Gastroesophageal sphincter (tissue), 4 donors: ENCODE measurements at regions not wholly inside any gene's neighbourhood (a gene's known extent, or its start where the extent isn't known, plus 50 kb on each side); places are given as distances from the start of the nearest gene placed in this dataset.
A peak's percentile ranks its signal among the peaks of the same experiment; 100 is the strongest.

Experiments
- ATAC-seq: fragments of 150-250 bp; one replicate; pipeline ENCODE4 v1.9.1; 2016; ENCODE audit warnings: mild to moderate bottlenecking, moderate library complexity
- H3K27ac ChIP-seq, 4 donors: fragments of 200-600 bp; sonication (generic) in 3 of 4; 1 replicate in 3 of 4; 2 replicates in 1 of 4; pipeline ENCODE4 v1.5.1; 2016 to 2019
- H3K27me3 ChIP-seq: fragments of 200-600 bp; sonication (generic); one replicate; pipeline ENCODE4 v1.5.1; 2019
- H3K36me3 ChIP-seq, 2 donors: fragments of 200-600 bp; sonication (generic); one replicate each; pipeline ENCODE4 v1.5.1; 2019; ENCODE audit warnings: control low read depth in 1 of 2
- H3K4me1 ChIP-seq, 3 donors: fragments of 200-600 bp; sonication (generic); 1 replicate in 2 of 3; 2 replicates in 1 of 3; pipeline ENCODE4 v1.5.1; 2016 to 2019; ENCODE audit warnings: control low read depth in 2 of 3
- H3K4me3 ChIP-seq, 2 donors: fragments of 200-600 bp; sonication (generic); one replicate each; pipeline ENCODE4 v1.5.1; 2019; ENCODE audit warnings: mild to moderate bottlenecking in 1 of 2, moderate library complexity in 1 of 2
- H3K9me3 ChIP-seq, 3 donors: fragments of 200-600 bp; sonication (generic); one replicate each; pipeline ENCODE4 v1.5.1; 2017 to 2019; ENCODE audit warnings: control low read depth in 2 of 3
- CTCF ChIP-seq, 4 experiments: fragments of 200-600 bp in 2 of 4; fragments of 450-650 bp in 2 of 4; sonication (generic) in 1 of 4; IDR thresholded peaks; one replicate each; pipeline ENCODE4 v1.5.1; 2017 to 2019; ENCODE audit warnings: antibody characterized with exemption in 4 of 4, mild to moderate bottlenecking in 2 of 4, moderate library complexity in 2 of 4
- EP300 ChIP-seq: sonication (generic); formaldehyde crosslinking; IDR thresholded peaks from one replicate; pipeline ENCODE4 v1.6.1; 2017; ENCODE audit warnings: antibody characterized with exemption, mild to moderate bottlenecking
- POLR2A ChIP-seq, 2 donors: fragments of 450-650 bp; IDR thresholded peaks; one replicate each; pipeline ENCODE4 v1.6.1; 2017; ENCODE audit warnings: antibody characterized with exemption in 2 of 2, mild to moderate bottlenecking in 2 of 2, moderate library complexity in 1 of 2
- POLR2AphosphoS5 ChIP-seq: sonication (generic); formaldehyde crosslinking; IDR thresholded peaks from one replicate; pipeline ENCODE4 v1.6.1; 2017; ENCODE audit warnings: antibody characterized with exemption
- WGBS, 2 donors: methylation state at CpG; one replicate each; pipeline ENCODE4 v1.1.5; 2018; ENCODE audit warnings: low coverage in 1 of 2; 5-methylcytosine and 5-hydroxymethylcytosine counted together

- ATAC-seq, result no peak
- no peaks in the 10 kb centered on the region for H3K36me3 ChIP-seq
- no peak overlapping the region for H3K27ac ChIP-seq
- no peak overlapping the region for H3K4me3 ChIP-seq
- peaks cover 33% of the 10 kb centered on the region for H3K27me3 ChIP-seq
- H3K4me1 ChIP-seq, result peaks cover 0 to 25% (median 0%) of the 10 kb centered on the region in 3 donors
- H3K9me3 ChIP-seq, result no peaks in the 10 kb centered on the region
- WGBS, 2 donors, result 62% methylated on average over 6 of the region's 11 CpGs; no CpG with 5 or more reads in 1 of the 2 donors
- TF ChIP-seq POLR2AphosphoS5 (no peak), POLR2A (IDR thresholded peaks at IDR 0.05) (no peak), CTCF (IDR thresholded peaks at IDR 0.05) (no peak), EP300 (no peak)
Observed at GRCh38 chr5:1642621-1643061, 118.9 kb upstream of the LPCAT1 start.

- ATAC-seq, result no peak
- Histone ChIP-seq H3K27ac (no peak overlapping the region), H3K36me3 (no peaks in the 10 kb centered on the region), H3K27me3 (peaks cover 29% of the 10 kb centered on the region), H3K4me1 (peaks cover 0 to 25% (median 0%) of the 10 kb centered on the region in 3 donors), H3K4me3 (no peak overlapping the region), H3K9me3 (no peaks in the 10 kb centered on the region)
- 60 to 78% methylated on average over 4 to 6 of the region's 8 CpGs for WGBS, 2 donors
- no peak for TF ChIP-seq POLR2A (IDR thresholded peaks at IDR 0.05)
- no peak for TF ChIP-seq CTCF (IDR thresholded peaks at IDR 0.05)
- TF ChIP-seq EP300, result no peak
- TF ChIP-seq POLR2AphosphoS5, result no peak
Observed at GRCh38 chr5:1642221-1642620, 118.5 kb upstream of the LPCAT1 start.

GRCh38 chr5:1641560-1642166 is 117.9 kb upstream of the LPCAT1 start:
- peaks cover 28% of the 10 kb centered on the region for H3K27me3 ChIP-seq
- ATAC-seq, result peak; percentile 62
- H3K4me1 ChIP-seq, result peaks cover 0 to 25% (median 0%) of the 10 kb centered on the region in 3 donors
- H3K9me3 ChIP-seq, result no peaks in the 10 kb centered on the region
- H3K36me3 ChIP-seq, result no peaks in the 10 kb centered on the region
- TF ChIP-seq CTCF (IDR thresholded peaks at IDR 0.05), result peak in 3 of 4 experiments; percentile 77 to 83 (median 81)
- no peak for TF ChIP-seq POLR2AphosphoS5
- H3K27ac ChIP-seq, result no peak overlapping the region
- H3K4me3 ChIP-seq, result no peak overlapping the region
- 1 to 2% methylated on average over 7 to 12 of the region's 12 CpGs for WGBS, 2 donors

GRCh38 chr5:1641041-1641440 is 117.3 kb upstream of the LPCAT1 start:
- Histone ChIP-seq H3K4me3 (no peak overlapping the region), H3K27me3 (peaks cover 28% of the 10 kb centered on the region), H3K36me3 (no peaks in the 10 kb centered on the region), H3K27ac (no peak overlapping the region), H3K4me1 (peaks cover 0 to 25% (median 0%) of the 10 kb centered on the region in 3 donors), H3K9me3 (no peaks in the 10 kb centered on the region)
- ATAC-seq, result no peak
- TF ChIP-seq POLR2A (IDR thresholded peaks at IDR 0.05) (no peak), CTCF (IDR thresholded peaks at IDR 0.05) (no peak)
- WGBS, 2 donors, result 60% methylated on average over 2 of the region's 16 CpGs; no CpG with 5 or more reads in 1 of the 2 donors

- TF ChIP-seq POLR2AphosphoS5 (no peak), CTCF (IDR thresholded peaks at IDR 0.05) (no peak), POLR2A (IDR thresholded peaks at IDR 0.05) (no peak), EP300 (no peak)
- 92% methylated on average over 6 of the region's 17 CpGs; no CpG with 5 or more reads in 1 of the 2 donors for WGBS, 2 donors
Observed at GRCh38 chr5:1640421-1640881, 116.7 kb upstream of the LPCAT1 start.

More at GRCh38 chr5:1640421-1640881, 116.7 kb upstream of the LPCAT1 start:
- Histone ChIP-seq H3K27me3 (peaks cover 28% of the 10 kb centered on the region), H3K9me3 (no peaks in the 10 kb centered on the region), H3K4me3 (no peak overlapping the region), H3K4me1 (peaks cover 0 to 25% (median 0%) of the 10 kb centered on the region in 3 donors), H3K27ac (no peak overlapping the region), H3K36me3 (no peaks in the 10 kb centered on the region)
- no peak for ATAC-seq
